ENCODE measurements at regions not wholly inside any gene's neighbourhood (a gene's known extent, or its start where the extent isn't known, plus 50 kb on each side); places are given as distances from the start of the nearest gene placed in this dataset.
"Not testable (repeated sequence)": the region's sequence is repeated elsewhere in the genome, so short reads cannot be mapped to it uniquely, and the experiment has no call there.

DNA sequence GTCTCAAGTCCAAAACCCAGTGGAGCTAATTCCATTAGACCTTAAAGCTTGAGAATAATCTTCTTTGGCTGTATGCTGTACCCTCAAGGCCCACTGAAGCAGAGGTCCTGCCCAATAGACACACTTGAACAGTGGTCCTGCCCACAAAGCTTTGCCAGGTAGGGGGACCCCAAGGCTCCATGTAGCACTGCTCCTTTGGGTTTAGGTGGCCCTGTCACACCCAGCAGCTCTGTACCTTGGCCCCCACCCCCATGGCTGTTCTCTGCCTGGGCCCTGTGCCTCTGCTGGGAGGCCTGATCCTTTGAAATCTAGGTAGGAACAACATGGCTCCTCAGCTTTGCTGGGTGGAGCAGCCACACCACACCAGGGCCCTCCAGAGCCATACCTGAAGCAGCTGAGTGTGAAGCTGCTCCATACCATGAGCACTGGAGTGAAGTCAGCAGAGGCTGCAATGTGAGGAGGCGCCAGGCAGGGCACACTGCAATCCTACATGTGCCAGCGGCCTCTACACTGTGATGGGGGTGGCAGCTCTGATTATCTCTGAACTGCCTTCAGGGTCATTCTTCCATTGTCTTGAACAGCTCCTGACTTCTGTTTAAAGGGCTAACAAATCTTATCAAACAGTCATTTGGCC, 188.0 kb upstream of the CCDC54 start:
- TF ChIP-seq, protein P1, sequence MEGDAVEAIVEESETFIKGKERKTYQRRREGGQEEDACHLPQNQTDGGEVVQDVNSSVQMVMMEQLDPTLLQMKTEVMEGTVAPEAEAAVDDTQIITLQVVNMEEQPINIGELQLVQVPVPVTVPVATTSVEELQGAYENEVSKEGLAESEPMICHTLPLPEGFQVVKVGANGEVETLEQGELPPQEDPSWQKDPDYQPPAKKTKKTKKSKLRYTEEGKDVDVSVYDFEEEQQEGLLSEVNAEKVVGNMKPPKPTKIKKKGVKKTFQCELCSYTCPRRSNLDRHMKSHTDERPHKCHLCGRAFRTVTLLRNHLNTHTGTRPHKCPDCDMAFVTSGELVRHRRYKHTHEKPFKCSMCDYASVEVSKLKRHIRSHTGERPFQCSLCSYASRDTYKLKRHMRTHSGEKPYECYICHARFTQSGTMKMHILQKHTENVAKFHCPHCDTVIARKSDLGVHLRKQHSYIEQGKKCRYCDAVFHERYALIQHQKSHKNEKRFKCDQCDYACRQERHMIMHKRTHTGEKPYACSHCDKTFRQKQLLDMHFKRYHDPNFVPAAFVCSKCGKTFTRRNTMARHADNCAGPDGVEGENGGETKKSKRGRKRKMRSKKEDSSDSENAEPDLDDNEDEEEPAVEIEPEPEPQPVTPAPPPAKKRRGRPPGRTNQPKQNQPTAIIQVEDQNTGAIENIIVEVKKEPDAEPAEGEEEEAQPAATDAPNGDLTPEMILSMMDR (IDR thresholded peaks at IDR 0.05; ENCODE audit: control insufficient read depth, extremely low read depth, insufficient read depth) = no peak
- no peak overlapping the region for H3K4me3 ChIP-seq (ENCODE audit: low read depth, low read length)
- DNase-seq (ENCODE audit: low read depth) = no peak

DNA sequence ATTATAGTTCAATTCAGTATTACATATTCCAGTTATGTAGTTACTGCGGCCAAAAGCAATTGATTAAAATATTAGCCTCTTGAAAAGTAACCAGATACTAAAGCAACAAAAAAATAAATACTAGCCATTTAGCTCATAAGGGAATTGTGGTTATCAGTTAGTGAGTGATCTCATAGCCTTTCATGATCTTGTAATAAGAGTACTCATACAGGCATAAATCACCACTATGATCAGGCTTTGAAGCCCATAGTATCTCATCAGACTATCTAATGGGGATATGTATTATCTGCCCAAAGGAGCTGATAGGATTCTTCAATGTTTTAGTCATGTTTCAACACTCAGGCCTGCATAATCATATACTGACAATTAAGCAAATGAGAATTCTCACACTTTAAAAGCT, 184.1 kb upstream of the CCDC54 start:
- DNase-seq (ENCODE audit: low read depth) = no peak
- TF ChIP-seq, protein P1 (IDR thresholded peaks at IDR 0.05; ENCODE audit: control insufficient read depth, extremely low read depth, insufficient read depth) = no peak
- H3K4me3 ChIP-seq (ENCODE audit: low read depth, low read length) = no peak overlapping the region

DNA sequence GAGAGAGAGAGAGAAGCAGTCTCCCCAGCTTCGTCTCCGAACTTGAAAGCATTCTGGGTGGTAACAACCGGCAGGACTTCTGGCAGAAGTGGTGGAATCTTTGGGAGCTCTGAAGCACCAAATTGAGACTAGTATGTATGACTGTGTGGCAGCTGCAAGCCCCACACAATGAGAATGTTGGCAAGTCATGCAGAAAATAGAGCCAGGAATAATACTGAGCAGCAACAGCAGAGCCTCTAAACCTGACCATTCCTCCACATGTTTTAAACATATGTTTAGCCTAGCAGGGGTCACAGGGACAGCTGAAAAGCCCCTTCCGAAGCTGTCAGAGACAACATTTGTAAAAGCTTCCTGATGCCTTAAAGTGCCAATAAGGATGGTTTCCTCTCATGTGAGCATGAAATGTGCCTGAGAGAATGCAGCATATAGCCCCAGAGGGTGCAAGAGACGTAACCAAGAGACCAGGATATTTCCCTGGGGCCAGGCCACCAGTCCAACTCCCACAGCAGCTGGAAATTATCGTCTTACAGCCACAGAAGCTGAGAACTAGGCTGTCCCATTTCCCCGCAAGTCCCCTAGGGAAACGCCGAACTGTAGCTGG, 178.6 kb upstream of the CCDC54 start:
- TF ChIP-seq, protein P1 (IDR thresholded peaks at IDR 0.05; ENCODE audit: control insufficient read depth, extremely low read depth, insufficient read depth) = no peak
- no peak for DNase-seq (ENCODE audit: low read depth)
- H3K4me3 ChIP-seq (ENCODE audit: low read depth, low read length) = no peak overlapping the region

DNA sequence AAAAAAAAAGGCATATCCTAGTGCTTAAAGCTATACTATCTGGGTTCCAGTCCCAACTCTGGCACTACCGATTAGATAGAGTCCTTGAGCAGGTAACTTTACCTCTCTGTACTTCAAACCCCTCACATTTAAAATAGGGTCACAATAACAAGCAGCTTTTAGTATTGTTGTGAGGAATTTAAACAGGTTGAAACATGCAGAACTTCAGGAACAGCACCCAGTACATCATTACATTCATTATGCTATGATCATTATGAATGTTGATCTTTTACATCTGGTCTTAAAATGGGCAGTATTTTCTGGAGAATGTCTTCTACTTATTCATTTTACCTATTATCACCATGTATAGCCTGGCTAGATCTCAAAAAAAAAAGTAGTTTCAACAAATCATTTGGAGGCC, 176.1 kb upstream of the CCDC54 start:
- TF ChIP-seq, protein P1 (IDR thresholded peaks at IDR 0.05; ENCODE audit: control insufficient read depth, extremely low read depth, insufficient read depth) = no peak
- no peak for DNase-seq (ENCODE audit: low read depth)
- no peak overlapping the region for H3K4me3 ChIP-seq (ENCODE audit: low read depth, low read length)

DNA sequence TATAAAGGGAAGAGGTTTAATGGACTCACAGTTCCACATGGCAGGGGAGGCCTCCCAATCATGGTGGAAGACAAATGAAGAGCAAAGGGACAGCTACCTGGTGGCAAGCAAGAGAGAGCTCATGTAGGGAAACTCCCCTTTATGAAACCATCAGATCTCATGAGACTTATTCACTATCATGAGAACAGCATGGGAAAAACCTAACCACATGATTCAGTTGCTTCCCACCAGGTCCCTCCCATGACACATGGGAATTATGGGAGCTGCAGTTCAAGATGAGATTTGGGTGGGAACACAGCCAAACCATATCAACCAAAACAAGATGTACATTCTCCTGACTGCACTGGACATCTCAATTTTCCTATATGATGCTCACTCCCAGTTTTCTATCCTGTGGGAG, 174.4 kb upstream of the CCDC54 start:
- not testable (repeated sequence) for H3K4me3 ChIP-seq (ENCODE audit: low read depth, low read length); DNase-seq (ENCODE audit: low read depth)

DNA sequence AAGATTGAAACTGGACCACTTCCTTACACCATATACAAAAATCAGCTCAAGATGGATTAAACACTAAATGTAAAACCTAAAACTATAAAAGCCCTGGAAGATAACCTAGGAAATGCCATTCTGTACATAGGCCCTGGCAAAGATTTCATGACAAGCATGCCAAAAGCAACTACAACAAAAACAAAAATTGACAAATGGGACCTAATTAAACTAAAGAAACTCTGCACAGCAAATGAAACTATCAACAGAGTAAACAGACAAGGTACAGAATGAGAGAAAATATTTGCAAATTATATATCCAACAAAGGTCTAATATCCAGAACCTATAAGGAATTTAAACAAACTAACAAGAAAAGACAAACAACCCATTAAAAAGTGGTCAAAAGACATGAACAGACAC, 173.1 kb upstream of the CCDC54 start:
- H3K4me3 ChIP-seq (ENCODE audit: low read depth, low read length) = no peak overlapping the region
- DNase-seq (ENCODE audit: low read depth) = peak; percentile 95
- TF ChIP-seq, protein P1 (IDR thresholded peaks at IDR 0.05; ENCODE audit: control insufficient read depth, extremely low read depth, insufficient read depth) = no peak

DNA sequence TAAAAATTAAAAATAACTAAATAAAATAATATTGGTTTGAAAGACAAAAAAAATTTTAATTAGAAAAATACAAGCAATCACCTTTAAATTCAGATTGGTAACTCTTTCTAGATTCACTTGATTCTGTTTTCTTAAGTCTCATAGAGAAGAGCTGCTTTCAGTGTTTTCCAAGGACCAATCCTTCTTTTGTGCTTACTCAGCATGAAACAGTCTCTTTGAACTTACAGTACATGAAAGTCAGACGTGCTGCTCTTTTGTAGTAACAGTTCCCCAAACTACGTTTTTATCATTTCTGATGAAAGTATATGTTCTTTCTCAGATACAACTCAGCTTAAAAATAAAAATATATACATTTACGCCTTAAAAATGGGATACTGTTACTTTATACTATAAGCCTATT, 171.9 kb upstream of the CCDC54 start:
- DNase-seq (ENCODE audit: low read depth) = no peak
- TF ChIP-seq, protein P1 (IDR thresholded peaks at IDR 0.05; ENCODE audit: control insufficient read depth, extremely low read depth, insufficient read depth) = no peak
- H3K4me3 ChIP-seq (ENCODE audit: low read depth, low read length) = no peak overlapping the region

All from LNCaP clone FGC (cell line).